HG02870 (cell line): ENCODE measurements at regions not wholly inside any gene's neighbourhood (a gene's known extent, or its start where the extent isn't known, plus 50 kb on each side); places are given as distances from the start of the nearest gene placed in this dataset.

Experiments
- ATAC-seq: cut with Tn5 transposase; IDR thresholded peaks from one replicate; pipeline ENCODE4 v1.9.1; 2021; ENCODE audit warnings: mild to moderate bottlenecking, moderate library complexity; ENCODE audit not compliant: unreplicated experiment

DNA sequence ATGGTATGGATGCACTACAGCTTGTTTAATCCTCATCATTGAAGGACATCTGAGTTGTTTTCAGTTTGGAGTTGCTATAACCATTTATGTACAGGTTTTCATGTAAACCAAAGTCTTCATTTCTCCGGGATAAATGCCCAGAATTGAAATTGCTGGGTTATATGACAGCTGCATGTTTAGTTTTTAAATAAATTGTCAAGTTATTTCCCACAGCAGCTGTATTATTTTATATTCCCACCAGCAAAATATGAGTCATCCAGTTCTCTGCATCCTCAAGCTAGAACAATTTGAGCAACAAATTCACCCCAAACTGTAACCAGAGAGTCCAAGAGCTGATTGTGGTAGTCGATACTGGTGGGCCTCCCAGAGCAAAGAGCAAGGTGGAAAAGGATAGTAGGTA is 125.6 kb upstream of the PRNP start:
- no peak for ATAC-seq

DNA sequence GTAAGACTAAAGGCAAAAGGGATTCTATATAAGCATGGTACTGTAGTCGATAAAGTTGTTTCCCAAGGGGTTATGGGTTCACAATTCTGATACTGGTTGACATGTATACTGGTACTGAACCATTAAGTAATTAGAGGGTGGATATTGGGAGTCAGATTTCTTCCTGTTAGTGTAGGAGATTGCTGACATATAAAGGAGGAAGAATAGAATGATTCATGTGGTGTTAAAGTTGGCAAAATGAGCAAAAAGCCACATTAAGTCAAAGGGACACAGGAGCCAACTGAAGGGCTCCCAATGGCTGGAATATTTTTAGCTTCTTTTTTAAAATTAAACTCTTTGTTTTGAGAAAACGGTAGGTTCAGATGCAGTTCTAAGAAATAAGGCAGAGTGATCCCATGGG is 126.3 kb upstream of the PRNP start:
- no peak for ATAC-seq

GRCh38 chr20:4559106-4559505 is 127.2 kb upstream of the PRNP start:
- no peak for ATAC-seq

- no peak for ATAC-seq
These were observed 129.5 kb upstream of the PRNP start for GRCh38 chr20:4556781-4557180.

GRCh38 chr20:4555188-4555890 is 130.9 kb upstream of the PRNP start:
- no peak for ATAC-seq

DNA sequence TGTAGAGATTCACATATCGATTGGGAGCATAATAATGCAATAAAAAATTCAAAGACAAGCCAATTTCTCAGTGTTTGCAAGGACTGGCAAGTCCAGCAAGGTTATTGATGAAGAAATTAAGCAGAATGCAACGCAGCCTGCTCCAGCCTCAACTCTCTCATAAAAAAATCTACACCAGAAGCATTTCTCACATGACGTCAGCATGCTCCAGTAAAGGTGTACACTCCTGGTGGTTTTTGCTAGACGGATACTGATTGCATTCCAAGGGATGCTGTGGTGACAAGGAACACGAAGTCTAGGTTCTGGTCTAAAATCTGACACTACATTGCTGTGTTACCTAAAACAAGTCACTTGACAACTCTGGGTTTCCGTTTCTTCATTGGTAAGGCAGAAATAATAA is 131.9 kb upstream of the PRNP start:
- ATAC-seq, result no peak

DNA sequence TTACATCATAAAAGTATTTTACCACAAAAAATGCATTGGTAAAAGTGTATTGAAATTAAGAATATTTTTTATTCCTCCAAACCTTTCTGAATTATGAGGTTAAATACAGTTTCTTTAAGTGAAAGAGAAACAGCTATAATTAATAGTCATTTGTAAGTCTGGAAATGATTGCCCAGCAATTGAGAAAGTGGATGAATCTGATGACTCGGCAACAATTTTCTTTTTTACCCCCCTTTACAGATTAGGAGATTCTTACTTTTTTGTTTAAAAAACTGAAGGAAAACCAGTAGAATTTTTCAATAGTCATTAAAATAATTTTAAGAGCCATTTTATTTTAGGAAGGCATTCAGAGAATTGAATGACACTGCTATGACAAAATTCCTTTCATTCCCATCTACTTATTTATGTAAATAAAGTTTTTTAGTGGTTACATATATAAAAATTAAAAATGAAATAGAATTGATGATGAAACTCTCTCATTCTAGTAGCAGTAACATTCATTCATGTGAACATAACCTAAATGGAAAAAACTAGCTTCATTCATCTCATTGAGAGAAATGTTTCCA is 134.1 kb upstream of the PRNP start:
- ATAC-seq, result no peak

- ATAC-seq, result no peak
These were observed 135.5 kb upstream of the PRNP start for GRCh38 chr20:4550740-4551139.

DNA sequence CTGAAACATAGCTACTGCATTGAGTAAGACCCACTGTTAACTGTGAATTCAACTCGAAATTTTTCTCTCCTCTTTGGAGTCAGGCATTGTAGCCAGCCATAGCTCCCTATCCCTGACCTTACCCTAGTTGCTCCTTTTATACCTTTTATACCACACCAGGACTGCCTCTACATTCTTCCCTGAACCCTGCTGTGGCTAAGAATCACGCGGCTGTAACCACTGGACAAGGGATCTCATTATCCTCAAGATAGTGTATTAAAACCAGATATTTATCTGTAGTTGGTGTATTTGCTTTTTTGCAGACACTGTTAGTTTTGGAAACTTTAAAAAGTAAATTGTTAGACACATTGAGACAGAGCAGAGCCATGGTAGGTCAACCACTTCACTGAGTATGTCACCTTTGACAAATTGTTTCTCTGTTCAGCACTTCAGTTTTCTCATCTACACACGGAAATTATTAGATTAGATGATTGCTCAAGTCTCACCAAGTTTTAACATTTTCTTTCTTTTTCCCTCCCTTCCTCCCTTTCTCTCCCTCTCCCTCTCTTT is 136.5 kb upstream of the PRNP start:
- ATAC-seq, result no peak

DNA sequence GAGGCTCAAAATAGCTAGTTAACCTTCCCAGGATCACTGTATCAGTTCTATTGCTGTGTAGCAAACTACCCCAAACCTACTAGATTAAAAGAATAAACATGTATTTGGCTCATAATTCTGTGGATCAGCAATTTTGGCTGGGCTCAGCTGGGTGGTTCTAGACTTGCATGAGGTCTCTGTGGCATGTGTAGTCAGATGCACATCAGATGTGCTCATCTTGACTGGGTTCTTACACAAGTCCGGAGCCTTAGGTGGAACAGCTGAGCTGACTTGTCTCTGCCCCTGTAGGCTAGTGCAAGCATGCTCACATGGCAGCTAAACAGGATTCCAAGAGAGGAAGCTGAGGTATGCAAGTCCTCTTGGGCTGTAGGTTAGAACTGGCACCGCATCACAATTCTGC is 137.7 kb upstream of the PRNP start:
- ATAC-seq, result no peak

DNA sequence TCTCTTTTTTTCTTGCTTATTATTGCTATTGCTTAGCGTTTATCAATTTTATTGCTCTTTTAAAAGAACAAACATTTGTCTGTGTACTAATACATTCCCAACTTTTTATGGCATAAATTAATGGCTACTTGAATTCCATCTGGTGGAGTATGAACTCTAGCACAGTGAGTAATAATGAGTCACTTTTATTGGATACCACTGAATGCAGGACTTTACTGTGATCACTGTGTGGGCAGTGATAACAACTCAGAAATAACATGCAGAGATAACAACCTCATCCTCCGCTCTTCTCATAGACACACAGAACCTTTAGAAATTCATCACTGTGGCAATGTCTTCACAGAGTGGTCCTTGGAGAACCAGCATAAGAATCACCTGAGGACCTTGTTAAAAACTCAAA is 139.5 kb upstream of the PRNP start:
- no peak for ATAC-seq

DNA sequence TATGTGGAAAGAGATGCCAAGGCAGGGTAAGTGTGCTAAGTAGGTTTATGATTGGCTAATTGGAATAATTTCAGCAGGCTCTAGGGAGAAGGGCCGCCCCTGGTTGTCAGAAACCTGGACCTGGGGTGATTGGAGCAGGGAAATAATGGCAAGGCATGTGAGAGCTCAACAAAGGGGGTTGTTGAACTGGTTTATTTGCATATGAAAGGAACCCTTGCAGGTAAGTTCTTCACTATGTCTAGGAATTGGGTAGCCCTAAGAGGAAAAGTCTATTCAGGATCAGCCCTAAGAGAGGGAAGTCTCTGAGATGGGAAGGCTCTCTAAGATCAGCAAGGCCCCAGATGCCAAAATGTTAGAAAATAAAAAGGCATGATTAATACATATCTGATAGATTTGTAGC is 139.9 kb upstream of the PRNP start:
- ATAC-seq, result no peak

GRCh38 chr20:4545526-4545925 is 140.7 kb upstream of the PRNP start:
- ATAC-seq, result no peak

- ATAC-seq, result no peak
These were observed 141.5 kb upstream of the PRNP start for GRCh38 chr20:4544765-4545164.

DNA sequence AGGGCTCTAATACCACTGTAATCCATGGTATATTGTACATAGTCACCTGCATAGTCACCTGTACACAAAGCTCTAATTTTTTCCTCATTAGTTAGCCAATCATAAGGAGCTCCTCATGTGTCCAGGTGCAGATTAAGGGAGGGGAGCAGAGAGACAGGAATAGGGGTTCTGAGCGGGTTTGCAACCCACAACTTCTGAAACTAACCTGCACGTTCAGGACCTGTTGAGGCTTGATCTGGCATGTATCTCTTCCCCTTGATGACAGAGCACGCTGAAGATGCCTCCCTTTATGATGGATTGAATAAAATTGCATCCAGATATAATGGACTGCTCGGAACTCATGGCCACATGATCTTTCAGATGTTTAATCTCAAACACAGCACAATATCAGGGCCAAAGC is 144.0 kb upstream of the PRNP start:
- no peak for ATAC-seq

DNA sequence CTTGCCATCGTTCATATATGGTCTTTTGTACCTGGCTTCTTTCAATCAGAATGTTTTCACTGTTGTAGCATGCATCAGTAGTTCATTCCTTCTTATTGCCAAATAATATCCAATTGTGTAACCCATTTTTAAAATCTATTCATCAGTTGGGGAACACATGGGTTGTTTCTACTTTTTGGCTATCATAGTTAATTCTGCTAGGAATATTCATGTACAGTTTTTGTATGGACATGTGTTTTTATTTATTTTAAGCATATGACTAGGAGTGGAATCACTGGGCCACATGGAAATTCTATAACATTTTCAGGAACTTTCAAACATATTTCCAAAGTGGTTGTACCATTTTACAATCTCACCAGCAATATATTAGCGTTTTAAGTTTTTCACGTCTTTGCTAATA is 151.9 kb upstream of the PRNP start:
- ATAC-seq, result no peak

DNA sequence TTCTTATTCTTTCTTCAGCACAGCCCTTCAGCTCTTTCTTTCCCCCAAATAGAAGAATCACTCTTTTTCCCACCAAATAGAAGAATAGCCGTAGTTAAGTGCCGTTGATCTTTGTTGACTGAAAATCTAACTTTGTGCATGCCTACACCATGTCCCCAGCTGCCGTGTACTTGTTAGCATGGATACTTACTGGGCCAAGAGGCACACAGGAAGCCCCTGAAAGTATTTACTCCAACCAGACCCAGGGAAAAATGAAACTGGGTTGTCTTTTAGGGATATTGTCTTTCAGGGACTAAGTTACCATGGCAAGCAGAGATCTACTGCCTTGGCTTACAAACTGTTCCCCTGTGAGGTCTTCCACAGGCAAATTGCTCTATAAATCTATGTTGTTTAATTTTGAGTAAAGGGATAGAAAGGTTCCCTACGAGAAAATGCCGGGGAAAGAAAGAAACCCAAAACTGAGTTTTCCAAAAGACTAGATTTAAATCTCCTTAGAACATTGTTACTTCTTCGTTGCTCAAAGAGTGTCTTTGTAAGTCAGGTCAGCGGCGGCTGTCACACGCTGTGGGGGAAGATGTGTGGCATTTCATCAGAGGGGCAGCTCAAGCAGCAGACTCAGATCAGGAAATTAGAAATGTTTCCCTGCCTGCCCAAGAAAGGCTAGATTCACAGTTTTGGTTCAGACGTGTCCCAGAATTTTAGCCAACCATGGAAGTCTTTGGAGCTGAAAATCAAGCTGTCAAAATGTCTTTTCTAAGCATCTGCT is 152.7 kb upstream of the PRNP start:
- no peak for ATAC-seq

DNA sequence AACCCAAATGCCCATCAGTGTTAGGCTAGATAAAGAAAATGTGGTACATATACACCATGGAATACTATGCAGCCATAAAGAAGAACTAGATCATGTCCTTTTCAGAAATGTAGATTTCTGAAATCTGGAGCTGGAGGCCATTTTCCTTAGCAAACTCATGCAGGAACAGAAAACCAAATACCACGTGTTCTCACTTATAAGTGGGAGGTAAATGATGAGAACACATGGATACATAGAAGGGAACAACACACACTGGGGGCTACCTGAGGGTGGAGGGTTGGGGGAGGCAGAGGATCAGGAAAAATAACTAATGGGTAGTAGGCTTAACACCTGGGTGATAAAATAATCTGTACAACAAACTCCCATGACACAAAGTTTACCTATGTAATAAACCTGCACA is 153.5 kb upstream of the PRNP start:
- no peak for ATAC-seq

DNA sequence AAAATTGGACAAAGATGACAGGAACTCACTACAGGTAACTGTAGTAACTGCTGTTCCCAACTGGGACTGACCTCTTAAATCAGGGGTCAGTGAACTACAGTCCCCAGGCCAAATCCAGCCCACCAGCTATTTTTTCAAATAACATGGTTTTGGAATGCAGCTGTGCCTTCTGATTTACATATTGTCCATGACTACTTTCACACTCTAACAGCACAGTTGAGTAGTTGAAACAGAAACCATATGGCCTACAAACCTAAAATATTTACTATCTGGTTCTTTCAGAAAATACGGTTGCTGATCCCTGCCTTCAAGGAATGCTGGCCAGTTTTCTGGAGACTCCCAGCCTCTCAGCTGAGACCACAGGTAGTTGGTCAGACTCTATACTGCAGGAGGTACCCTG is 161.5 kb upstream of the PRNP start:
- no peak for ATAC-seq

GRCh38 chr20:4524307-4524706 is 161.9 kb upstream of the PRNP start:
- no peak for ATAC-seq

- no peak for ATAC-seq
These were observed 163.9 kb upstream of the PRNP start for GRCh38 chr20:4522310-4522709.
